ENCODE measurements at regions not wholly inside any gene's neighbourhood (a gene's known extent, or its start where the extent isn't known, plus 50 kb on each side); places are given as distances from the start of the nearest gene placed in this dataset.

DNA sequence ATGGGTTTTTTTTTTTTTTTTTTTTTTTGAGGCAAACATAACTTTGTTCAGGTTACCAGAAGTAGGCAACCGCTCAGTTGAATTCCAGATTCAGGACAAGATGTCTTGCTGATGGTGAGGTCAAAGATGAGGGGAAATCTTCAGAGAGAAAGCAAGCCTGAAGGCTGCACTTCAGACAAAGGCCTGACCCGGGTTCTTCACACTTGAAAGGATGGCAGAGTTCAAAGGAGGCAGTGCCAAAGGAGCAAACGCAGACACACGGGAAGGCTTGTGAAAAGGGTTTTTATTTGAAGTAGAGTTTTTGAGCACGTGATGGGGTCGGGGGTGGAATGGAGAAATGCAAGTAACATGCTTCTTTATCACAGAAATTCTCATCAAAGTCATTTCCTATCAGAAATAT is 960.2 kb upstream of the EEF2KMT start:
- Histone ChIP-seq H3K9me2 (ENCODE audit: insufficient read depth) (no peaks in the 10 kb centered on the region), H3K27ac (ENCODE audit: low read depth, low read length) (no peak overlapping the region), H4K20me1 (ENCODE audit: insufficient read depth) (no peaks in the 10 kb centered on the region), H3K27me3 (ENCODE audit: insufficient read depth, low read length) (no peaks in the 10 kb centered on the region), H3K9me3 (ENCODE audit: control insufficient read depth in 1 of 2, insufficient read depth in 1 of 2, low read depth in 1 of 2, low read length in 2 of 2) (peaks cover 0 to 3% of the 10 kb centered on the region in 2 experiments; a peak in 1 of 4 replicates), H3K4me3 (replicated peaks in 1 of 2; ENCODE audit: low read depth in 1 of 2, low read length in 2 of 2) (no peak overlapping the region), H3K79me2 (ENCODE audit: insufficient read depth, low read length) (no peaks in the 10 kb centered on the region), H2AFZ (ENCODE audit: low read depth, low read length, poor library complexity, severe bottlenecking) (no peak overlapping the region), H3K4me2 (ENCODE audit: low read length) (no peak overlapping the region), H3K4me1 (ENCODE audit: control insufficient read depth in 1 of 2, insufficient read depth in 2 of 2, low read length in 2 of 2) (no peaks in the 10 kb centered on the region), H3K9ac (ENCODE audit: low read length) (no peak overlapping the region), H3K36me3 (ENCODE audit: control insufficient read depth in 1 of 2, insufficient read depth in 2 of 2, low read length in 2 of 2) (no peaks in the 10 kb centered on the region)
- BruUV-seq (replicated peaks): no TSS peak
- CTCF ChIA-PET: no interaction called here
- DNase-seq (ENCODE audit: low read depth, low spot score): no peak
- ATAC-seq: no peak
- TF ChIP-seq REST (IDR thresholded peaks at IDR 0.05; ENCODE audit: low read depth) (no peak), TCF7L2 (IDR thresholded peaks at IDR 0.05; ENCODE audit: borderline replicate concordance, extremely low read depth, insufficient read depth, insufficient read length) (no peak), EZH2 (IDR thresholded peaks at IDR 0.05) (no peak), SIN3A (IDR thresholded peaks at IDR 0.05; ENCODE audit: low read depth) (no peak), EZH2phosphoT487 (IDR thresholded peaks at IDR 0.05; ENCODE audit: borderline replicate concordance) (no peak), SRF (IDR thresholded peaks at IDR 0.05; ENCODE audit: low read depth) (no peak), RAD21 (IDR thresholded peaks at IDR 0.05; ENCODE audit: low read depth) (no peak), CBX3 (IDR thresholded peaks at IDR 0.05; ENCODE audit: low read depth) (no peak), POLR2A (IDR thresholded peaks at IDR 0.05; ENCODE audit: borderline replicate concordance, extremely low read depth, insufficient read depth, insufficient read length) (no peak), ELF1 (IDR thresholded peaks at IDR 0.05; ENCODE audit: borderline replicate concordance, low read depth) (no peak), JUND (IDR thresholded peaks at IDR 0.05) (no peak), ZFX (IDR thresholded peaks at IDR 0.05) (no peak), ZNF274 (IDR thresholded peaks at IDR 0.05; ENCODE audit: low read depth, low read length) (no peak), FOSL1 (IDR thresholded peaks at IDR 0.05; ENCODE audit: low read depth) (no peak), SP1 (IDR thresholded peaks at IDR 0.05; ENCODE audit: low read depth) (no peak), ZBTB33 (IDR thresholded peaks at IDR 0.05; ENCODE audit: extremely low read depth, insufficient replicate concordance, low read length) (no peak), EGR1 (IDR thresholded peaks at IDR 0.05; ENCODE audit: low read depth) (no peak), POLR2AphosphoS5 (IDR thresholded peaks at IDR 0.05; ENCODE audit: low read depth, low read length) (no peak)
- TF ChIP-seq, protein P1, sequence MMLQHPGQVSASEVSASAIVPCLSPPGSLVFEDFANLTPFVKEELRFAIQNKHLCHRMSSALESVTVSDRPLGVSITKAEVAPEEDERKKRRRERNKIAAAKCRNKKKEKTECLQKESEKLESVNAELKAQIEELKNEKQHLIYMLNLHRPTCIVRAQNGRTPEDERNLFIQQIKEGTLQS (IDR thresholded peaks at IDR 0.05): no peak
- TF ChIP-seq, protein P2, sequence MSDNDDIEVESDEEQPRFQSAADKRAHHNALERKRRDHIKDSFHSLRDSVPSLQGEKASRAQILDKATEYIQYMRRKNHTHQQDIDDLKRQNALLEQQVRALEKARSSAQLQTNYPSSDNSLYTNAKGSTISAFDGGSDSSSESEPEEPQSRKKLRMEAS (IDR thresholded peaks at IDR 0.05): no peak
- POLR2A ChIA-PET: no interaction called here
- intact Hi-C loops (cut with micrococcal nuclease): no loop called here
- RAD21 ChIA-PET (ENCODE audit: low non-redundant PET in 1 of 2, low total read pairs in 2 of 2, uncharacterized antibody in 2 of 2, unreplicated experiment in 2 of 2): no interaction called here
